Smooth muscle cell (in vitro differentiated cells): ENCODE measurements at regions not wholly inside any gene's neighbourhood (a gene's known extent, or its start where the extent isn't known, plus 50 kb on each side); places are given as distances from the start of the nearest gene placed in this dataset.

Experiments
- DNase-seq: peaks from one replicate; lab custom pipeline; 2025; ENCODE audit not compliant: unreplicated experiment; lab: John Stamatoyannopoulos, UW
- H2AFZ ChIP-seq: fragments of 200-600 bp; sonication (generic); 2 replicates; pipeline ENCODE4 v1.6.0; 2016; ENCODE audit warnings: antibody characterized with exemption, low read depth, mild to moderate bottlenecking
- H3F3A ChIP-seq: fragments of 200-600 bp; sonication (generic); 2 replicates; pipeline ENCODE4 v1.6.0; 2017; ENCODE audit warnings: antibody characterized with exemption, low read depth
- H3K27ac ChIP-seq: fragments of 200-600 bp; sonication (generic); 2 replicates; pipeline ENCODE4 v1.5.1; 2016; ENCODE audit warnings: low read depth, mild to moderate bottlenecking
- H3K27me3 ChIP-seq: fragments of 200-600 bp; sonication (generic); 2 replicates; pipeline ENCODE4 v1.6.1; 2016; ENCODE audit warnings: low read depth, mild to moderate bottlenecking
- H3K36me3 ChIP-seq: fragments of 200-600 bp; sonication (generic); 2 replicates; pipeline ENCODE4 v1.5.1; 2016; ENCODE audit warnings: low read depth
- H3K4me1 ChIP-seq: fragments of 200-600 bp; sonication (generic); 2 replicates; pipeline ENCODE4 v1.5.1; 2016; ENCODE audit warnings: low read depth
- H3K4me2 ChIP-seq: fragments of 200-600 bp; sonication (generic); 2 replicates; pipeline ENCODE4 v1.6.0; 2016; ENCODE audit warnings: mild to moderate bottlenecking
- H3K4me3 ChIP-seq: fragments of 200-600 bp; sonication (generic); 2 replicates; pipeline ENCODE4 v1.5.1; 2016; ENCODE audit warnings: mild to moderate bottlenecking
- H3K79me2 ChIP-seq: fragments of 200-600 bp; sonication (generic); 2 replicates; pipeline ENCODE4 v1.6.0; 2016; ENCODE audit warnings: low read depth, mild to moderate bottlenecking
- H3K9ac ChIP-seq: fragments of 200-600 bp; sonication (generic); 2 replicates; pipeline ENCODE4 v1.6.0; 2016; ENCODE audit warnings: low read depth
- H3K9me3 ChIP-seq: fragments of 200-600 bp; sonication (generic); replicated peaks from 2 replicates; pipeline ENCODE4 v1.5.1; 2016; ENCODE audit warnings: low read depth
- H4K20me1 ChIP-seq: fragments of 200-600 bp; sonication (generic); 2 replicates; pipeline ENCODE4 v1.6.0; 2016; ENCODE audit warnings: low read depth
- CTCF ChIP-seq: fragments of 200-600 bp; sonication (generic); IDR thresholded peaks from 2 replicates; pipeline ENCODE4 v1.5.1; 2017; ENCODE audit warnings: borderline replicate concordance, mild to moderate bottlenecking, antibody characterized with exemption; ENCODE audit not compliant: insufficient read depth, poor library complexity, severe bottlenecking
- WGBS: methylation state at CpG from one replicate; pipeline ENCODE4 v1.1.7; 2016; ENCODE audit warnings: low lambda C conversion rate; 5-methylcytosine and 5-hydroxymethylcytosine counted together

- Histone ChIP-seq H3K79me2 (no peaks in the 10 kb centered on the region), H3K4me1 (no peaks in the 10 kb centered on the region), H4K20me1 (no peaks in the 10 kb centered on the region), H3K9me3 (no peaks in the 10 kb centered on the region), H3K36me3 (no peaks in the 10 kb centered on the region), H3F3A (peaks cover 3% of the 10 kb centered on the region), H3K27me3 (no peaks in the 10 kb centered on the region), H3K4me2 (no peak overlapping the region), H2AFZ (no peak overlapping the region), H3K9ac (no peak overlapping the region), H3K27ac (no peak overlapping the region), H3K4me3 (no peak overlapping the region)
- 93% methylated on average over 1 of the region's 1 CpG for WGBS
- no peak for TF ChIP-seq CTCF
- DNase-seq = no peak
These were observed 253.0 kb downstream of the MAFB start for GRCh38 chr20:40436011-40436410.

GRCh38 chr20:40435146-40435895 lies 253.7 kb downstream of the MAFB start:
- no peaks in the 10 kb centered on the region for H3K36me3 ChIP-seq
- no peaks in the 10 kb centered on the region for H3K4me1 ChIP-seq
- TF ChIP-seq CTCF = no peak
- H3K9ac ChIP-seq = no peak overlapping the region
- no peaks in the 10 kb centered on the region for H3K79me2 ChIP-seq
- H3K9me3 ChIP-seq = no peaks in the 10 kb centered on the region
- H3K27ac ChIP-seq = no peak overlapping the region
- H2AFZ ChIP-seq = no peak overlapping the region
- no peak for DNase-seq
- H4K20me1 ChIP-seq = no peaks in the 10 kb centered on the region
- H3K4me2 ChIP-seq = no peak overlapping the region
- WGBS = 95% methylated on average over 4 of the region's 4 CpGs
- H3K4me3 ChIP-seq = no peak overlapping the region
- H3F3A ChIP-seq = peaks cover 3% of the 10 kb centered on the region
- no peaks in the 10 kb centered on the region for H3K27me3 ChIP-seq

- no peak for TF ChIP-seq CTCF
- no peak for DNase-seq
- 91% methylated on average over 4 of the region's 4 CpGs for WGBS
These were observed 254.9 kb downstream of the MAFB start for GRCh38 chr20:40434122-40434521.

GRCh38 chr20:40433341-40433861 lies 255.6 kb downstream of the MAFB start:
- TF ChIP-seq CTCF = no peak
- Histone ChIP-seq H2AFZ (no peak overlapping the region), H3K9me3 (no peaks in the 10 kb centered on the region), H3K4me1 (no peaks in the 10 kb centered on the region), H3K9ac (no peak overlapping the region), H3K27me3 (no peaks in the 10 kb centered on the region), H4K20me1 (no peaks in the 10 kb centered on the region), H3K4me2 (no peak overlapping the region), H3K27ac (no peak overlapping the region), H3K79me2 (no peaks in the 10 kb centered on the region), H3K4me3 (no peak overlapping the region), H3F3A (no peaks in the 10 kb centered on the region), H3K36me3 (no peaks in the 10 kb centered on the region)
- WGBS = 97% methylated on average over 8 of the region's 8 CpGs
- DNase-seq = no peak

More at GRCh38 chr20:40434122-40434521, 254.9 kb downstream of the MAFB start:
- Histone ChIP-seq H3K27ac (no peak overlapping the region), H3K27me3 (no peaks in the 10 kb centered on the region), H3K4me1 (no peaks in the 10 kb centered on the region), H3K79me2 (no peaks in the 10 kb centered on the region), H3F3A (peaks cover 3% of the 10 kb centered on the region), H3K9me3 (no peaks in the 10 kb centered on the region), H3K9ac (no peak overlapping the region), H3K36me3 (no peaks in the 10 kb centered on the region), H3K4me2 (no peak overlapping the region), H2AFZ (no peak overlapping the region), H3K4me3 (no peak overlapping the region), H4K20me1 (no peaks in the 10 kb centered on the region)
